HG02885 (cell line): ENCODE measurements at regions not wholly inside any gene's neighbourhood (a gene's known extent, or its start where the extent isn't known, plus 50 kb on each side); places are given as distances from the start of the nearest gene placed in this dataset.

Experiments
- ATAC-seq: cut with Tn5 transposase; IDR thresholded peaks from one replicate; pipeline ENCODE4 v1.9.1; 2021; ENCODE audit warnings: mild to moderate bottlenecking; ENCODE audit not compliant: unreplicated experiment, poor library complexity

GRCh38 chr6:1513215-1513780 is 96.4 kb upstream of the FOXC1 start:
- no peak for ATAC-seq

- no peak for ATAC-seq
Observed at GRCh38 chr6:1514078-1514477, 95.6 kb upstream of the FOXC1 start.

- no peak for ATAC-seq
Observed at GRCh38 chr6:1515280-1515679, 94.4 kb upstream of the FOXC1 start.

- ATAC-seq, result no peak
Observed at GRCh38 chr6:1515781-1516180, 93.9 kb upstream of the FOXC1 start.

- ATAC-seq, result no peak
Observed at GRCh38 chr6:1516742-1517520, 92.8 kb upstream of the FOXC1 start.

- ATAC-seq, result no peak
Observed at GRCh38 chr6:1518855-1519254, 90.9 kb upstream of the FOXC1 start.

GRCh38 chr6:1519597-1519996 is 90.1 kb upstream of the FOXC1 start:
- ATAC-seq, result no peak

- ATAC-seq, result no peak
Observed at GRCh38 chr6:1522779-1523178, 86.9 kb upstream of the FOXC1 start.

GRCh38 chr6:1524040-1524480 is 85.7 kb upstream of the FOXC1 start:
- no peak for ATAC-seq

- ATAC-seq, result no peak
Observed at GRCh38 chr6:1525364-1526038, 84.2 kb upstream of the FOXC1 start.

GRCh38 chr6:1526398-1527072 is 83.2 kb upstream of the FOXC1 start:
- no peak for ATAC-seq

- no peak for ATAC-seq
Observed at GRCh38 chr6:1527073-1527457, 82.7 kb upstream of the FOXC1 start.

GRCh38 chr6:1535295-1535694 is 74.4 kb upstream of the FOXC1 start:
- ATAC-seq, result no peak

- ATAC-seq, result no peak
Observed at GRCh38 chr6:1536526-1537429, 72.9 kb upstream of the FOXC1 start.

GRCh38 chr6:1538369-1538768 is 71.3 kb upstream of the FOXC1 start:
- ATAC-seq, result no peak

- ATAC-seq, result no peak
Observed at GRCh38 chr6:1538810-1539478, 70.8 kb upstream of the FOXC1 start.

- no peak for ATAC-seq
Observed at GRCh38 chr6:1540864-1541521, 68.7 kb upstream of the FOXC1 start.

GRCh38 chr6:1542335-1542734 is 67.4 kb upstream of the FOXC1 start:
- no peak for ATAC-seq

- ATAC-seq, result no peak
Observed at GRCh38 chr6:1542764-1543163, 67.0 kb upstream of the FOXC1 start.
